GM18520 (cell line): ENCODE measurements at regions not wholly inside any gene's neighbourhood (a gene's known extent, or its start where the extent isn't known, plus 50 kb on each side); places are given as distances from the start of the nearest gene placed in this dataset.
"Not testable (repeated sequence)": the region's sequence is repeated elsewhere in the genome, so short reads cannot be mapped to it uniquely, and the experiment has no call there.

Experiments used
- ATAC-seq: cut with Tn5 transposase; IDR thresholded peaks from one replicate; pipeline ENCODE4 v1.9.1; 2021; ENCODE audit not compliant: unreplicated experiment

GRCh38 chr18:23311351-23312121 is 141.6 kb upstream of the RIOK3 start:
- ATAC-seq, result no peak

- ATAC-seq, result no peak
Measured at GRCh38 chr18:23313379-23313778, 139.7 kb upstream of the RIOK3 start.

GRCh38 chr18:23314672-23315071 is 138.4 kb upstream of the RIOK3 start:
- no peak for ATAC-seq

- no peak for ATAC-seq
Measured at GRCh38 chr18:23316316-23316715, 136.8 kb upstream of the RIOK3 start.

- ATAC-seq, result no peak
Measured at GRCh38 chr18:23316988-23317387, 136.1 kb upstream of the RIOK3 start.

GRCh38 chr18:23317975-23318675 is 135.0 kb upstream of the RIOK3 start:
- ATAC-seq, result no peak

GRCh38 chr18:23320709-23321236 is 132.3 kb upstream of the RIOK3 start:
- no peak for ATAC-seq

- no peak for ATAC-seq
Measured at GRCh38 chr18:23321996-23322395, 131.1 kb upstream of the RIOK3 start.

GRCh38 chr18:23324056-23324811 is 128.9 kb upstream of the RIOK3 start:
- no peak for ATAC-seq

GRCh38 chr18:23324861-23325260 is 128.2 kb upstream of the RIOK3 start:
- ATAC-seq, result no peak

- ATAC-seq, result not testable (repeated sequence)
Measured at GRCh38 chr18:23329671-23330070, 123.4 kb upstream of the RIOK3 start.

GRCh38 chr18:23330423-23330822 is 122.7 kb upstream of the RIOK3 start:
- no peak for ATAC-seq

GRCh38 chr18:23331091-23331920 is 121.8 kb upstream of the RIOK3 start:
- ATAC-seq, result no peak

GRCh38 chr18:23332356-23332755 is 120.7 kb upstream of the RIOK3 start:
- ATAC-seq, result no peak

GRCh38 chr18:23333827-23334226 is 119.3 kb upstream of the RIOK3 start:
- no peak for ATAC-seq

GRCh38 chr18:23334569-23334968 is 118.5 kb upstream of the RIOK3 start:
- ATAC-seq, result no peak

GRCh38 chr18:23336101-23336500 is 117.0 kb upstream of the RIOK3 start:
- ATAC-seq, result no peak

- no peak for ATAC-seq
Measured at GRCh38 chr18:23337599-23338444, 115.3 kb upstream of the RIOK3 start.

- no peak for ATAC-seq
Measured at GRCh38 chr18:23340661-23341060, 112.4 kb upstream of the RIOK3 start.

- ATAC-seq, result no peak
Measured at GRCh38 chr18:23341383-23341782, 111.7 kb upstream of the RIOK3 start.
